ENCODE measurements at regions not wholly inside any gene's neighbourhood (a gene's known extent, or its start where the extent isn't known, plus 50 kb on each side); places are given as distances from the start of the nearest gene placed in this dataset.

GRCh38 chr15:68487087-68487843 lies 55.3 kb upstream of the ITGA11 start:
- Histone ChIP-seq H3K27ac (peak overlapping the region in 2 of 4 donors; percentile 54 to 65), H3K36me3 (no peaks in the 10 kb centered on the region), H3K4me1 (peaks cover 0 to 29% (median 11%) of the 10 kb centered on the region in 3 donors), H3K9me3 (no peaks in the 10 kb centered on the region), H3K27me3 (peaks cover 0 to 19% (median 0%) of the 10 kb centered on the region in 4 donors), H3K4me3 (no peak overlapping the region)
- intact Hi-C loops (cut with DNase I) = no loop called here
- no peak for DNase-seq
- no peak for TF ChIP-seq CTCF (IDR thresholded peaks at IDR 0.05)
- no peak for TF ChIP-seq POLR2A (IDR thresholded peaks at IDR 0.05)
- 38 to 45% methylated on average over 3 to 4 of the region's 5 CpGs for WGBS, 2 donors

- no peaks in the 10 kb centered on the region for H3K36me3 ChIP-seq
- H3K9me3 ChIP-seq = no peaks in the 10 kb centered on the region
- DNase-seq = no peak
- H3K4me1 ChIP-seq = peaks cover 0 to 29% (median 11%) of the 10 kb centered on the region in 3 donors
- no peak overlapping the region for H3K4me3 ChIP-seq
- WGBS, 2 donors = 56 to 62% methylated on average over 5 of the region's 5 CpGs
- H3K27me3 ChIP-seq = peaks cover 0 to 29% (median 0%) of the 10 kb centered on the region in 4 donors
- peak overlapping the region in 1 of 4 donors; percentile 22 for H3K27ac ChIP-seq
- TF ChIP-seq CTCF (IDR thresholded peaks at IDR 0.05) (no peak), POLR2A (IDR thresholded peaks at IDR 0.05) (no peak)
- intact Hi-C loops (cut with DNase I) = no loop called here
Observed at GRCh38 chr15:68488290-68488689, 56.3 kb upstream of the ITGA11 start.

GRCh38 chr15:68488966-68489365 lies 57.0 kb upstream of the ITGA11 start:
- 68 to 73% methylated on average over 5 of the region's 5 CpGs for WGBS, 2 donors
- no peaks in the 10 kb centered on the region for H3K36me3 ChIP-seq
- DNase-seq = no peak
- peaks cover 0 to 36% (median 0%) of the 10 kb centered on the region in 4 donors for H3K27me3 ChIP-seq
- H3K4me1 ChIP-seq = peaks cover 0 to 29% (median 11%) of the 10 kb centered on the region in 3 donors
- TF ChIP-seq CTCF (IDR thresholded peaks at IDR 0.05) (no peak), POLR2A (IDR thresholded peaks at IDR 0.05) (no peak)
- intact Hi-C loops (cut with DNase I) = no loop called here
- H3K27ac ChIP-seq = no peak overlapping the region
- H3K9me3 ChIP-seq = no peaks in the 10 kb centered on the region
- no peak overlapping the region for H3K4me3 ChIP-seq

- Histone ChIP-seq H3K36me3 (no peaks in the 10 kb centered on the region), H3K27me3 (peaks cover 0 to 41% (median 0%) of the 10 kb centered on the region in 4 donors), H3K4me3 (no peak overlapping the region), H3K27ac (no peak overlapping the region), H3K4me1 (peaks cover 0 to 28% (median 11%) of the 10 kb centered on the region in 3 donors), H3K9me3 (no peaks in the 10 kb centered on the region)
- 46 to 59% methylated on average over 3 of the region's 3 CpGs for WGBS, 2 donors
- intact Hi-C loops (cut with DNase I) = no loop called here
- DNase-seq = no peak
- no peak for TF ChIP-seq POLR2A (IDR thresholded peaks at IDR 0.05)
- no peak for TF ChIP-seq CTCF (IDR thresholded peaks at IDR 0.05)
Observed at GRCh38 chr15:68489421-68489820, 57.5 kb upstream of the ITGA11 start.

- Histone ChIP-seq H3K27me3 (peaks cover 0 to 43% (median 0%) of the 10 kb centered on the region in 4 donors), H3K36me3 (no peaks in the 10 kb centered on the region), H3K4me3 (no peak overlapping the region), H3K9me3 (no peaks in the 10 kb centered on the region), H3K4me1 (peaks cover 0 to 12% (median 11%) of the 10 kb centered on the region in 3 donors), H3K27ac (no peak overlapping the region)
- TF ChIP-seq CTCF (IDR thresholded peaks at IDR 0.05) (no peak), POLR2A (IDR thresholded peaks at IDR 0.05) (no peak)
- 81 to 87% methylated on average over 5 of the region's 5 CpGs for WGBS, 2 donors
- intact Hi-C loops (cut with DNase I) = no loop called here
- no peak for DNase-seq
Observed at GRCh38 chr15:68491415-68492106, 59.6 kb upstream of the ITGA11 start.
